T-helper 17 cell (primary cell): ENCODE measurements at regions not wholly inside any gene's neighbourhood (a gene's known extent, or its start where the extent isn't known, plus 50 kb on each side); places are given as distances from the start of the nearest gene placed in this dataset.
"Not testable (repeated sequence)": the region's sequence is repeated elsewhere in the genome, so short reads cannot be mapped to it uniquely, and the experiment has no call there.

Experiments
- ATAC-seq: fragments of 150-1000 bp; cut with Tn5 transposase; 2 replicates; pipeline ENCODE4 v1.10.0; 2021; ENCODE audit warnings: mild to moderate bottlenecking, moderate library complexity
- DNase-seq, 3 donors: peaks; one replicate each; pipeline versions ENCODE4 v3.0.0 to v3.0.0-alpha.2; 2020 to 2021
- H3K9me3 ChIP-seq: one replicate; pipeline ENCODE4 v1.7.0; 2013; ENCODE audit warnings: low read length, mild to moderate bottlenecking; ENCODE audit not compliant: control insufficient read depth, poor library complexity, severe bottlenecking
- H3K27ac Mint-ChIP-seq: one replicate; pipeline ENCODE4 v1.8.0; 2022; ENCODE audit warnings: mild to moderate bottlenecking, moderate library complexity, mixed read lengths
- H3K27me3 Mint-ChIP-seq: one replicate; pipeline ENCODE4 v1.8.0; 2022; ENCODE audit warnings: mixed read lengths
- H3K36me3 Mint-ChIP-seq: one replicate; pipeline ENCODE4 v1.8.0; 2022; ENCODE audit warnings: low read depth, mixed read lengths
- H3K4me1 Mint-ChIP-seq: one replicate; pipeline ENCODE4 v1.8.0; 2022; ENCODE audit warnings: mild to moderate bottlenecking, mixed read lengths
- H3K4me3 Mint-ChIP-seq: one replicate; pipeline ENCODE4 v1.8.0; 2022; ENCODE audit warnings: mild to moderate bottlenecking, moderate library complexity, mixed read lengths

- no peak overlapping the region for H3K4me3 Mint-ChIP-seq
- no peaks in the 10 kb centered on the region for H3K36me3 Mint-ChIP-seq
- no peaks in the 10 kb centered on the region for H3K4me1 Mint-ChIP-seq
- H3K9me3 ChIP-seq, result no peaks in the 10 kb centered on the region
- no peak for ATAC-seq
- H3K27me3 Mint-ChIP-seq, result no peaks in the 10 kb centered on the region
- no peak overlapping the region for H3K27ac Mint-ChIP-seq
- no peak for DNase-seq
These were observed 210.0 kb upstream of the TOX3 start for GRCh38 chr16:52756812-52757517.

GRCh38 chr16:52755396-52755795 is 208.5 kb upstream of the TOX3 start:
- no peaks in the 10 kb centered on the region for H3K4me1 Mint-ChIP-seq
- no peaks in the 10 kb centered on the region for H3K27me3 Mint-ChIP-seq
- no peak overlapping the region for H3K27ac Mint-ChIP-seq
- DNase-seq (no peak), ATAC-seq (no peak)
- no peaks in the 10 kb centered on the region for H3K36me3 Mint-ChIP-seq
- no peaks in the 10 kb centered on the region for H3K9me3 ChIP-seq
- no peak overlapping the region for H3K4me3 Mint-ChIP-seq

- no peak overlapping the region for H3K4me3 Mint-ChIP-seq
- H3K4me1 Mint-ChIP-seq, result no peaks in the 10 kb centered on the region
- ATAC-seq (no peak), DNase-seq (no peak)
- no peaks in the 10 kb centered on the region for H3K9me3 ChIP-seq
- H3K36me3 Mint-ChIP-seq, result no peaks in the 10 kb centered on the region
- H3K27me3 Mint-ChIP-seq, result no peaks in the 10 kb centered on the region
- H3K27ac Mint-ChIP-seq, result no peak overlapping the region
These were observed 204.1 kb upstream of the TOX3 start for GRCh38 chr16:52751035-52751434.

- Mint-ChIP-seq H3K36me3 (no peaks in the 10 kb centered on the region), H3K27ac (no peak overlapping the region), H3K4me1 (no peaks in the 10 kb centered on the region), H3K4me3 (no peak overlapping the region), H3K27me3 (no peaks in the 10 kb centered on the region)
- no peak for ATAC-seq
- DNase-seq, result no peak
- no peaks in the 10 kb centered on the region for H3K9me3 ChIP-seq
These were observed 201.8 kb upstream of the TOX3 start for GRCh38 chr16:52748741-52749140.

- ATAC-seq (no peak), DNase-seq (no peak)
- no peaks in the 10 kb centered on the region for H3K36me3 Mint-ChIP-seq
- no peak overlapping the region for H3K27ac Mint-ChIP-seq
- H3K4me3 Mint-ChIP-seq, result no peak overlapping the region
- no peaks in the 10 kb centered on the region for H3K27me3 Mint-ChIP-seq
- H3K4me1 Mint-ChIP-seq, result no peaks in the 10 kb centered on the region
- no peaks in the 10 kb centered on the region for H3K9me3 ChIP-seq
These were observed 200.2 kb upstream of the TOX3 start for GRCh38 chr16:52747088-52747595.

GRCh38 chr16:52743707-52744106 is 196.8 kb upstream of the TOX3 start:
- DNase-seq, result no peak

GRCh38 chr16:52742608-52743170 is 195.7 kb upstream of the TOX3 start:
- no peaks in the 10 kb centered on the region for H3K9me3 ChIP-seq
- Mint-ChIP-seq H3K4me1 (peaks cover 2% of the 10 kb centered on the region), H3K27ac (no peak overlapping the region), H3K36me3 (no peaks in the 10 kb centered on the region), H3K27me3 (no peaks in the 10 kb centered on the region), H3K4me3 (no peak overlapping the region)
- ATAC-seq (no peak), DNase-seq (no peak)

More at GRCh38 chr16:52743707-52744106, 196.8 kb upstream of the TOX3 start:
- H3K9me3 ChIP-seq, result no peaks in the 10 kb centered on the region
- H3K36me3 Mint-ChIP-seq, result no peaks in the 10 kb centered on the region
- peaks cover 2% of the 10 kb centered on the region for H3K4me1 Mint-ChIP-seq
- H3K27ac Mint-ChIP-seq, result no peak overlapping the region
- no peak overlapping the region for H3K4me3 Mint-ChIP-seq
- H3K27me3 Mint-ChIP-seq, result no peaks in the 10 kb centered on the region
- ATAC-seq, result no peak

- no peak for DNase-seq
- H3K27ac Mint-ChIP-seq, result no peak overlapping the region
- H3K4me3 Mint-ChIP-seq, result no peak overlapping the region
- ATAC-seq, result no peak
- no peaks in the 10 kb centered on the region for H3K36me3 Mint-ChIP-seq
- no peaks in the 10 kb centered on the region for H3K9me3 ChIP-seq
- peaks cover 2% of the 10 kb centered on the region for H3K4me1 Mint-ChIP-seq
- H3K27me3 Mint-ChIP-seq, result no peaks in the 10 kb centered on the region
These were observed 195.1 kb upstream of the TOX3 start for GRCh38 chr16:52742052-52742451.

- ATAC-seq (no peak), DNase-seq (no peak)
- H3K9me3 ChIP-seq, result no peaks in the 10 kb centered on the region
- Mint-ChIP-seq H3K27me3 (no peaks in the 10 kb centered on the region), H3K4me1 (peaks cover 2% of the 10 kb centered on the region), H3K4me3 (no peak overlapping the region), H3K36me3 (no peaks in the 10 kb centered on the region), H3K27ac (no peak overlapping the region)
These were observed 194.4 kb upstream of the TOX3 start for GRCh38 chr16:52741351-52741750.

GRCh38 chr16:52740766-52741165 is 193.8 kb upstream of the TOX3 start:
- H3K36me3 Mint-ChIP-seq, result no peaks in the 10 kb centered on the region
- no peak overlapping the region for H3K27ac Mint-ChIP-seq

GRCh38 chr16:52740333-52740732 is 193.4 kb upstream of the TOX3 start:
- Mint-ChIP-seq H3K36me3 (no peaks in the 10 kb centered on the region), H3K27ac (no peak overlapping the region), H3K4me3 (no peak overlapping the region), H3K4me1 (peaks cover 2% of the 10 kb centered on the region), H3K27me3 (no peaks in the 10 kb centered on the region)
- DNase-seq (no peak), ATAC-seq (no peak)
- H3K9me3 ChIP-seq, result no peaks in the 10 kb centered on the region

More at GRCh38 chr16:52740766-52741165, 193.8 kb upstream of the TOX3 start:
- DNase-seq (no peak), ATAC-seq (no peak)
- Mint-ChIP-seq H3K27me3 (no peaks in the 10 kb centered on the region), H3K4me1 (peaks cover 2% of the 10 kb centered on the region), H3K4me3 (no peak overlapping the region)
- no peaks in the 10 kb centered on the region for H3K9me3 ChIP-seq

GRCh38 chr16:52738992-52739391 is 192.0 kb upstream of the TOX3 start:
- not testable (repeated sequence) for ATAC-seq, H3K4me3 Mint-ChIP-seq

GRCh38 chr16:52731219-52731875 is 184.4 kb upstream of the TOX3 start:
- Mint-ChIP-seq H3K4me1 (no peaks in the 10 kb centered on the region), H3K27me3 (no peaks in the 10 kb centered on the region), H3K27ac (no peak overlapping the region), H3K36me3 (peaks cover 2% of the 10 kb centered on the region), H3K4me3 (no peak overlapping the region)
- no peak for ATAC-seq
- H3K9me3 ChIP-seq, result peaks cover 3% of the 10 kb centered on the region
- DNase-seq, result peak in 1 of 3 donors; percentile 8

More at GRCh38 chr16:52738992-52739391, 192.0 kb upstream of the TOX3 start:
- DNase-seq, H3K9me3 ChIP-seq, H3K4me1 Mint-ChIP-seq, H3K27ac Mint-ChIP-seq, H3K36me3 Mint-ChIP-seq, H3K27me3 Mint-ChIP-seq: not testable (repeated sequence)
